GM12864 (cell line): ENCODE measurements at regions not wholly inside any gene's neighbourhood (a gene's known extent, or its start where the extent isn't known, plus 50 kb on each side); places are given as distances from the start of the nearest gene placed in this dataset.

Source experiments
- DNase-seq: peaks from one replicate; pipeline ENCODE4 v3.0.0-alpha.2; 2011; ENCODE audit warnings: low read depth
- H3K4me3 ChIP-seq: 2 replicates; pipeline ENCODE4 v1.5.1; 2011; ENCODE audit warnings: mild to moderate bottlenecking, low read depth, low read length, control low read depth
- TF ChIP-seq, protein P1 (sequence below): IDR thresholded peaks from 2 replicates; pipeline ENCODE4 v1.5.1; 2011; ENCODE audit warnings: low read depth, mild to moderate bottlenecking, moderate library complexity, low read length, control low read depth, inconsistent platforms; ENCODE audit errors: missing control alignments

- no peak for DNase-seq
- no peak overlapping the region for H3K4me3 ChIP-seq
- TF ChIP-seq, protein P1, sequence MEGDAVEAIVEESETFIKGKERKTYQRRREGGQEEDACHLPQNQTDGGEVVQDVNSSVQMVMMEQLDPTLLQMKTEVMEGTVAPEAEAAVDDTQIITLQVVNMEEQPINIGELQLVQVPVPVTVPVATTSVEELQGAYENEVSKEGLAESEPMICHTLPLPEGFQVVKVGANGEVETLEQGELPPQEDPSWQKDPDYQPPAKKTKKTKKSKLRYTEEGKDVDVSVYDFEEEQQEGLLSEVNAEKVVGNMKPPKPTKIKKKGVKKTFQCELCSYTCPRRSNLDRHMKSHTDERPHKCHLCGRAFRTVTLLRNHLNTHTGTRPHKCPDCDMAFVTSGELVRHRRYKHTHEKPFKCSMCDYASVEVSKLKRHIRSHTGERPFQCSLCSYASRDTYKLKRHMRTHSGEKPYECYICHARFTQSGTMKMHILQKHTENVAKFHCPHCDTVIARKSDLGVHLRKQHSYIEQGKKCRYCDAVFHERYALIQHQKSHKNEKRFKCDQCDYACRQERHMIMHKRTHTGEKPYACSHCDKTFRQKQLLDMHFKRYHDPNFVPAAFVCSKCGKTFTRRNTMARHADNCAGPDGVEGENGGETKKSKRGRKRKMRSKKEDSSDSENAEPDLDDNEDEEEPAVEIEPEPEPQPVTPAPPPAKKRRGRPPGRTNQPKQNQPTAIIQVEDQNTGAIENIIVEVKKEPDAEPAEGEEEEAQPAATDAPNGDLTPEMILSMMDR = no peak
Measured at GRCh38 chrX:107502316-107502715, 52.9 kb downstream of the FRMPD3 start.

GRCh38 chrX:107504006-107504405 lies 54.6 kb downstream of the FRMPD3 start:
- TF ChIP-seq, protein P1 = no peak
- H3K4me3 ChIP-seq = no peak overlapping the region
- DNase-seq = no peak

DNA sequence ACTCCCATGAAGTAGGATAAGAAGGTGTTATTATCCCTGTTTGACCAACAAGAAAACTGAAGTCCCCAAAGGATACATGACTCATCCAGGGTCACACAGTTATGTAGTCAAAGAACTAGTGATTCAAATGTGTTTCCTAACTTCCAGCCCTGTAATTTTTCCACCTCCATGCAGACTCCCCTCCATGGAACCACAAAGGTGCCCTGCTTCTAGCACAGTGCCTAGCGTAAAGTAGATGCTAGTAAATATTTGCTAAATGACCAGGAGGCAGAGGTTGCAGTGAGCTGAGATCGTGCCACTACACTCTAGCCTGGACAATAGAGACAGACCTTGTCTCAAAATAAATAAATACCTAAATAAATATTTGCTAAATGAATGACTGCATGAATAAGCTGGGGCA lies 55.8 kb downstream of the FRMPD3 start:
- TF ChIP-seq, protein P1 = no peak
- H3K4me3 ChIP-seq = no peak overlapping the region
- DNase-seq = no peak

- no peak for DNase-seq
- TF ChIP-seq, protein P1 = no peak
- no peak overlapping the region for H3K4me3 ChIP-seq
Measured at GRCh38 chrX:107506596-107507031, 57.2 kb downstream of the FRMPD3 start.

DNA sequence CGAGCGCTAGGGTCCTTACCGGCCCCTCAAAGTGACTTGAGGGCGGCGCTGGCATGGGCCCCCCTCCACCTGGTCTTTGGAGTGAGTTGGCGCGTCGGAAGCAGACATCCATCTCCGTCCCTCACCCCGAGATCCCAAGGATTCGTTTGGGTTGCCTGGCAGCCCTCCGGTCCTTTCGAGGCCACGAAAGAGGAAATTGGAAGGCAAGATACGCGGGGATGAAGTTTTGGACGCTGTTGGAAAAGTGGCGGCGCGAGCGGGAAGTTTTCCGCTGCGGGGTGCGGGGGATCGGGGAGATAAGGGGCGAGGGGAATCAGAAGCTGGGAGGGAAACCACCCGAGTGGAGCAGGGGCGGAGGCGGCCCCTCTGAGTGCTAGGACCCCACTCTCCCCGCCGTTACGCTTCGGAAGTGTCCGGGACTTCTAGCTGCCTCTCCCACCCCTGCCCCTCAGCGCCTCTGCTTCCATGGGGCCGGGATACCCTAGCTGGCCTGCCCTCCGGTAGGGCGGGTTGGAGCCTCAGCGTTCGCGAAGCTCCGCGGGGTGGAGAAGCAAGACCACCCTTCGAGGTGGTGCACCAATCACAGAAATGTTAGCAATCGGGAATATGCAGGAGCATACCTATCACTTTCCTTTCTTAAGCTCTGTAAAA lies 57.8 kb downstream of the FRMPD3 start:
- H3K4me3 ChIP-seq = no peak overlapping the region
- TF ChIP-seq, protein P1 = no peak
- no peak for DNase-seq

GRCh38 chrX:107507744-107508117 lies 58.3 kb downstream of the FRMPD3 start:
- H3K4me3 ChIP-seq = no peak overlapping the region
- TF ChIP-seq, protein P1 = no peak
- DNase-seq = no peak

GRCh38 chrX:107508925-107509324 lies 59.5 kb downstream of the FRMPD3 start:
- H3K4me3 ChIP-seq = no peak overlapping the region
- TF ChIP-seq, protein P1 = no peak
- no peak for DNase-seq
